Body of pancreas (tissue), 4 donors: ENCODE measurements at regions not wholly inside any gene's neighbourhood (a gene's known extent, or its start where the extent isn't known, plus 50 kb on each side); places are given as distances from the start of the nearest gene placed in this dataset.

Experiments
- ATAC-seq: fragments of 150-250 bp; one replicate; pipeline ENCODE4 v1.9.1; 2016
- DNase-seq, 4 donors: peaks; one replicate each; pipeline ENCODE4 v3.0.0-alpha.2; 2019
- H3K27ac ChIP-seq, 4 donors: fragments of 200-600 bp; sonication (generic); 1 replicate in 3 of 4; 2 replicates in 1 of 4; pipeline versions ENCODE4 v1.5.1 to v1.6.1; 2016 to 2019; ENCODE audit warnings: mild to moderate bottlenecking in 1 of 4, mixed read lengths in 1 of 4, moderate library complexity in 1 of 4
- H3K27me3 ChIP-seq, 2 donors: fragments of 200-600 bp; sonication (generic); one replicate each; pipeline ENCODE4 v1.6.0; 2016; ENCODE audit warnings: mild to moderate bottlenecking in 1 of 2
- H3K36me3 ChIP-seq, 2 donors: fragments of 200-600 bp; sonication (generic); replicated peaks in 1 of 2; 2 replicates each; pipeline ENCODE4 v1.5.1; 2016; ENCODE audit warnings: low read depth in 2 of 2; ENCODE audit not compliant: insufficient read depth in 1 of 2
- H3K4me1 ChIP-seq: fragments of 200-600 bp; sonication (generic); one replicate; pipeline ENCODE4 v1.6.0; 2016
- H3K4me3 ChIP-seq, 2 donors: fragments of 200-600 bp; sonication (generic); 1 replicate in 1 of 2; 2 replicates in 1 of 2; pipeline ENCODE4 v1.5.1; 2016 to 2019
- H3K9me3 ChIP-seq, 3 donors: fragments of 200-600 bp; sonication (generic); 1 replicate in 2 of 3; 2 replicates in 1 of 3; pipeline ENCODE4 v1.5.1; 2016
- POLR2A ChIP-seq, 3 donors: fragments of 450-650 bp; IDR thresholded peaks; one replicate each; pipeline ENCODE4 v1.6.1; 2016; ENCODE audit warnings: antibody characterized with exemption in 3 of 3, mild to moderate bottlenecking in 2 of 3
- WGBS, 2 donors: methylation state at CpG; one replicate each; pipeline ENCODE4 v1.1.5; 2017; 5-methylcytosine and 5-hydroxymethylcytosine counted together
- intact Hi-C: fragments of 100-400 bp; cut with DNase I; formaldehyde crosslinking; loops from one replicate; pipeline ENCODE4 v1.15.1; 2023
- TF ChIP-seq, protein P1 (sequence below), 7 experiments: fragments of 450-650 bp in 4 of 7; fragments of 200-600 bp in 3 of 7; sonication (generic) in 3 of 7; IDR thresholded peaks; one replicate each; pipeline ENCODE4 v1.5.1; 2016 to 2019; ENCODE audit warnings: antibody characterized with exemption in 7 of 7

DNA sequence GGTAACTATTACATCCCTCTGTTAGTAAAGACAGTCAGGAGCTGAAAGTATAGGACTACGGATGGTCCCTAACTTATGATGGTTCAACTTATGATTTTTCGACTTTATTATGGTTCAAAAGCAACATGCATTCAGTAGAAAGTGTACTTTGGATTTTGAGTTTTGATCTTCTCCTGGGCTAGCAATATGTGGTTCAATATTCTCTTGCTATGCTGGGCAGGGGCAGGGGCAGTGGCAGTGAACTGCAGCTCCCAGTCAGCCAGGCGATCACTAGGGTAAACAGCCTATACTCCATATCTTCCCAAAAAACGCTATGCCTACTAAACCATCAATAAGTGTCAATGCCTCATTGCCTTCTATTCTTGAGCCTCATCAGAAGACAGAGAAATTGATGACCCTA, 292.7 kb downstream of the EMP1 start:
- H3K4me3 ChIP-seq, result no peak overlapping the region
- no peaks in the 10 kb centered on the region for H3K27me3 ChIP-seq
- no peaks in the 10 kb centered on the region for H3K4me1 ChIP-seq
- ATAC-seq (no peak), DNase-seq (no peak)
- 78 to 81% methylated on average over 4 of the region's 4 CpGs for WGBS, 2 donors
- H3K9me3 ChIP-seq, result no peaks in the 10 kb centered on the region
- intact Hi-C loops, result no loop called here
- H3K27ac ChIP-seq, result no peak overlapping the region
- H3K36me3 ChIP-seq, result no peaks in the 10 kb centered on the region
- no peak for TF ChIP-seq POLR2A (IDR thresholded peaks at IDR 0.05)
- TF ChIP-seq, protein P1, sequence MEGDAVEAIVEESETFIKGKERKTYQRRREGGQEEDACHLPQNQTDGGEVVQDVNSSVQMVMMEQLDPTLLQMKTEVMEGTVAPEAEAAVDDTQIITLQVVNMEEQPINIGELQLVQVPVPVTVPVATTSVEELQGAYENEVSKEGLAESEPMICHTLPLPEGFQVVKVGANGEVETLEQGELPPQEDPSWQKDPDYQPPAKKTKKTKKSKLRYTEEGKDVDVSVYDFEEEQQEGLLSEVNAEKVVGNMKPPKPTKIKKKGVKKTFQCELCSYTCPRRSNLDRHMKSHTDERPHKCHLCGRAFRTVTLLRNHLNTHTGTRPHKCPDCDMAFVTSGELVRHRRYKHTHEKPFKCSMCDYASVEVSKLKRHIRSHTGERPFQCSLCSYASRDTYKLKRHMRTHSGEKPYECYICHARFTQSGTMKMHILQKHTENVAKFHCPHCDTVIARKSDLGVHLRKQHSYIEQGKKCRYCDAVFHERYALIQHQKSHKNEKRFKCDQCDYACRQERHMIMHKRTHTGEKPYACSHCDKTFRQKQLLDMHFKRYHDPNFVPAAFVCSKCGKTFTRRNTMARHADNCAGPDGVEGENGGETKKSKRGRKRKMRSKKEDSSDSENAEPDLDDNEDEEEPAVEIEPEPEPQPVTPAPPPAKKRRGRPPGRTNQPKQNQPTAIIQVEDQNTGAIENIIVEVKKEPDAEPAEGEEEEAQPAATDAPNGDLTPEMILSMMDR (IDR thresholded peaks at IDR 0.05), result no peak

DNA sequence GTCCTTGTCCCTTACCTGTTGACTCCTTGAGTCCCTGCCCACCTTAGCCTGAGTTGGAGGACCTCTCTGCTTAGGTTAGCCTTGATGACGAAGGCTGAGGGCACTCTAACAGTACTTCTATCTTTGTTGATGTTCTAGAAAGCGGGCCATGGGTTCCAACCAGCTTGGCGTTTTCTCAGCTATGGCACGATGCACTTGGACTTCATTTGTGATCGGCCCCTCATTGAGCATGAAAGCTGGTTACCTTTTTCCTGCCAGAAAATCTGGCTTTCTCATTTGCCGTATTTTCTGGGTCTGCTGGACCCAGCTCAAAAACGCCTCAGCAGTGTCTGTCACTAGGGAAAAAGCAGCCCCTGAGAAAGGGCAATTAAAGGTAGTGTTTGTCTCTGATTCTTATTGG, 290.8 kb downstream of the EMP1 start:
- TF ChIP-seq POLR2A (IDR thresholded peaks at IDR 0.05), result no peak
- TF ChIP-seq, protein P1 (IDR thresholded peaks at IDR 0.05), result no peak
- 78 to 82% methylated on average over 7 of the region's 7 CpGs for WGBS, 2 donors
- H3K9me3 ChIP-seq, result no peaks in the 10 kb centered on the region
- intact Hi-C loops, result no loop called here
- DNase-seq, result no peak
- no peaks in the 10 kb centered on the region for H3K36me3 ChIP-seq
- H3K27ac ChIP-seq, result no peak overlapping the region
- H3K27me3 ChIP-seq, result no peaks in the 10 kb centered on the region
- ATAC-seq, result no peak
- H3K4me3 ChIP-seq, result no peak overlapping the region
- H3K4me1 ChIP-seq, result no peaks in the 10 kb centered on the region

DNA sequence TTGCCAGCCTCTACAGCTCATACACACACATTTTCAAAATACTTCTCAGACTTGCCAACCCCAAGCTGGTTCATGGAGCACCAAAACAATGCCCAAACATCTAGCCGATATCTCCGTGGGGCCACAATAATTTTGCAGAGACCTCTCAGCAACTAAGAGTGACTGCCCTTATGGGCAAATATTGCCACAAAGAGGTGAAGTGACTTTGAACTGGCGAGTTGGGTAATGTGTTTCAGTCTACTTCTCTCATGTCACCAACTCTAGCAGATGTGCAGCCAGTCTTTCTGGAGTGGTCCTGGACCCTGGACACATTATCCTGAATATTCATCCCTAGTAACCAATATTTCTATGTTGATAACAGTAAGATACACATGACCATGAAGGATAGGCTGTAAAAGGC, 290.3 kb downstream of the EMP1 start:
- DNase-seq, result no peak
- 81 to 86% methylated on average over 3 of the region's 3 CpGs for WGBS, 2 donors
- Histone ChIP-seq H3K4me1 (no peaks in the 10 kb centered on the region), H3K4me3 (no peak overlapping the region), H3K36me3 (no peaks in the 10 kb centered on the region), H3K27me3 (no peaks in the 10 kb centered on the region), H3K27ac (no peak overlapping the region), H3K9me3 (no peaks in the 10 kb centered on the region)
- intact Hi-C loops, result no loop called here
- no peak for ATAC-seq
- TF ChIP-seq, protein P1 (IDR thresholded peaks at IDR 0.05), result no peak
- no peak for TF ChIP-seq POLR2A (IDR thresholded peaks at IDR 0.05)

DNA sequence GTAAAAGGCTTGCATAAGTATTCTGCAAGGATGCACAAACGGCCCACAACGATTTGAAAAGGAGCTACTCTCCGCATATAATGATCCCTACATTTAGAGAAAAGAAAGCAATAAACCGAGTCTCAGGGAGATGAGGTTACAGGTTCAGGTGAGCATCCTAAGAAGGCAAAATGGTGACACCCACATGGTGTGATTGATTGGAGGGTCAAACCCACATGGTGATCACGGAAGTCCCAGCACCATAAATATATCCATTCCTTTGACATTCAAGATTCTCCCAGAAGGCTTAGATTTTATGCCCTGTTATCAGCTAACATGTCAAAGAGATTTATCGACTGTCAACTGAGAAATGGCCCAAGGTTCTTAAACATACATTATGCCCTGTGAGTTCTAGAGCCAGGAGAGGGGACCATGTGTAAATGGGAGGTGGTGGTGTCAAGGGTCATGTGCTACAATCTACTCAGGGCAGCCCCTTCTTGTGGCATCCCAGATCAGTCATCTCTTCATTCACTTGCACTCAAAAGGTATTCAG, 282.2 kb downstream of the EMP1 start:
- 65 to 71% methylated on average over 6 of the region's 6 CpGs for WGBS, 2 donors

DNA sequence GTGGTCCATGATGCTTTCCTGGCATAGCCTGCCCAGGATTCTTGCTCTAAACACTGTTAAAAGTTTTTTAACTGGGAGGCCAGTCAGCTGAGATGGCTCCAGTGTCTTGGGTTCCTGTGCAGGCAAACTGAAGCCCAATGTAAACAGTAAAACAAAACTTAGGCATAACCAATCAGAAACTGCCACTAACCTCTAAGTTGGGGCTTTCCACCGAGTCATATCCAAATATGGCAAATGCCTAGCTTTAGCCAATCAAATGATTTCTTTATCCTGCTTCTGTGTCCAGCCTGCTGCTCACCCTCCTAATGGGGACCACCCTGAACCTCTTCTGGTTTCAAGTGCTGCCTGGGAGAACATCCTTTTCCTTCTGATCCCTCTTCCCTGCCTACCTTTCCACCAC, 277.9 kb downstream of the EMP1 start:
- ATAC-seq, result no peak
- intact Hi-C loops, result no loop called here
- H3K4me3 ChIP-seq, result no peak overlapping the region
- no peak for DNase-seq
- H3K36me3 ChIP-seq, result no peaks in the 10 kb centered on the region
- 40 to 73% methylated on average over 1 of the region's 1 CpG for WGBS, 2 donors
- H3K9me3 ChIP-seq, result no peaks in the 10 kb centered on the region
- TF ChIP-seq POLR2A (IDR thresholded peaks at IDR 0.05), result no peak
- TF ChIP-seq, protein P1 (IDR thresholded peaks at IDR 0.05), result no peak
- H3K27me3 ChIP-seq, result no peaks in the 10 kb centered on the region
- no peak overlapping the region for H3K27ac ChIP-seq
- H3K4me1 ChIP-seq, result no peaks in the 10 kb centered on the region

More for the DNA sequence above, 282.2 kb downstream of the EMP1 start:
- H3K27me3 ChIP-seq, result no peaks in the 10 kb centered on the region
- DNase-seq (no peak), ATAC-seq (no peak)
- intact Hi-C loops, result no loop called here
- H3K36me3 ChIP-seq, result no peaks in the 10 kb centered on the region
- H3K27ac ChIP-seq, result no peak overlapping the region
- H3K9me3 ChIP-seq, result no peaks in the 10 kb centered on the region
- H3K4me3 ChIP-seq, result no peak overlapping the region
- TF ChIP-seq POLR2A (IDR thresholded peaks at IDR 0.05), result no peak
- TF ChIP-seq, protein P1 (IDR thresholded peaks at IDR 0.05), result no peak
- H3K4me1 ChIP-seq, result no peaks in the 10 kb centered on the region
